GM21423 (cell line): ENCODE measurements at regions not wholly inside any gene's neighbourhood (a gene's known extent, or its start where the extent isn't known, plus 50 kb on each side); places are given as distances from the start of the nearest gene placed in this dataset.
"Not testable (repeated sequence)": the region's sequence is repeated elsewhere in the genome, so short reads cannot be mapped to it uniquely, and the experiment has no call there.

ENCODE experiments used
- ATAC-seq: cut with Tn5 transposase; IDR thresholded peaks from one replicate; pipeline ENCODE4 v1.9.1; 2021; ENCODE audit warnings: mild to moderate bottlenecking, moderate library complexity; ENCODE audit not compliant: unreplicated experiment

DNA sequence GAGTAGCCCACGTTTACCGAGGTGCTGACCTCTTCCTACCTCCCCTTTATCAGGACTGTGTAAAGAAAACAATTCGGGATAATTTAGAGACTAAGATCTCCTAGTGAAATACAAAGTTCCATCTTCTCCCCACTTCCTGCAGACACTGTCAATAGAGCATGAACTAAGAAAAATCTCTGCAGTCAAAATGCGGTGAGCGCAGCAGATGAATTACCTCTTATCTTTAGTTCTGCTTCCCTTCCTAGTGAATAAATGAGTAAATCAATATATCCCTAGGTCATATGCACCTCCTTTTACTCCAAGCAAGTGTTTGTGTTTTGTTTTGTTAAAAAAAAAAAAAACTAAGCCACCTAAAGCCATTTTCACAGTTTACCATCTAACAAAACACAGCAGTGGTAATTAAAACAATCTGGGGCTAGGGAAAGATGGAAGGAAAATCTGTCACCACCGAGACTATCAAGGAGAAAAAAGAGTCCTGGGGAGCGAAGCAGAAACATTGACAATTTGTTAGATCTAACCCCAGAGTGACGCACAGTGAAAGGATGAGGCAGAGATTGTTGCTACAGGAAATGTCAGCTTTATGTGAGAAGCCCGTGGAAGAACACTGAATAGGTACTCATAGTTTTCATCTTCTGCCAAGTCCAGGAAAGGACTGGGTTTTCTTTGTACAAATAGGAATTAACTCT, 159.4 kb upstream of the SPTLC3 start:
- ATAC-seq, result no peak

DNA sequence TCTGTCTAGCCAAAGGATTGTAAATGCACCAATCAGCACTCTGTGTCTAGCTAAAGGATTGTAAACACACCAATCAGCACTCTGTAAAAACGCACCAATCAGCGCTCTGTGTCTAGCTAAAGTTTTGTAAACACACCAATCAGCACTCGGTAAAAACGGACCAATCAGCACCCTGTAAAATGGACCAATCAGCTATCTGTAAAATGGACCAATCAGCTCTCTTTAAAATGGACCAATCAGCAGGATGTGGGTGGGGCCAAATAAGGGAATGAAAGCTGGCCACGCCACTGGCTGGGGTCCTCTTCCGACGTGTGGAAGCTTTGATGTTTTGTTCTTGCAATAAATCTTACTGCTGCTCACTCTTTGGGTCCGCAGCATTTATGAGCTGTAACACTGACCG, 151.1 kb upstream of the SPTLC3 start:
- ATAC-seq, result not testable (repeated sequence)

DNA sequence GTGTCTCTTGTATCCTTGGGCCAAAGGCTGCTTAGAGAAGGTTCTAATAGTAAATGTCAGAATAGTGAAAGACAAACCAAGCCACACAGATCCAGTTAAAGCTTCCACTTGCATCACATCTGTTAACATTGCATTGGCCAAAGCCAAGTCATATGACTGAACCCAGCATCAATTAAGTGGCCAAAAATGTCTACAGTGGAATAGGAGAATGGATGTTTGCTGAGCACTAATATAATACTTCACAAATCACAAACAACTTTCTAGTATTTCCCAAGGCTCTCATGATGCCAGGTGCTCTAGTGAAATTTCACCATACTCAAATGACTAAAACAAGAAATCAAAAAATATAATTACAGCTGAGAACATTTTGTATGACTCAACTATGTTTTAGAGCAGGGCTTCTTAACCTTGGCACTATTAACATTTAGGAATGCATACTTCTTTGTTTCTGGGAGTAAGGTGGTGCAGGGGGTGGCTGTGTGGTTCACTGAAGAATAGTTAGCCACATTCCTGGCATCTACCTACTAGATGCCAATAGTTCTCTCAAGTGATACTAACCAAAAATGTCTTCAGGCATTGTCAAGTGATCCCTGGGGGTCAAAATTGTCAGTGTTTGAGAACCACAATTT, 148.0 kb upstream of the SPTLC3 start:
- ATAC-seq, result no peak

DNA sequence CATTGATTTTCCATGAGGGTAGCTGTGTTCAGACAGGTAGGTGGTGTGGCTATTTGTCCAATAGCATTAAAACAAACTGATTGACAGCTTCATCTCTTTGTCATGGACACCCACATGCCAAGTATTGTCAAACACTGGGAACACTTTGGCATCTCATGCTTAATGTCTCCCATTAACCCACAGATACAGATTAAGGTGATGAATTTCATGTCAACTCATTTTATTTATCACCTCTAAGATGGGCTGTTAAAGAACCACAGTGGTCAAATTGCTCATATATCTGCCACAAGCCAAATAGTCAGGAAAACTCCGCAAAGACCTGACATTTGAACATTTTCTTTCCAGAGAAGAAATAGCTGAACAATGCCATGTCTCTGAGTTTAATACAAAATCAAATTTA, 139.1 kb upstream of the SPTLC3 start:
- no peak for ATAC-seq

DNA sequence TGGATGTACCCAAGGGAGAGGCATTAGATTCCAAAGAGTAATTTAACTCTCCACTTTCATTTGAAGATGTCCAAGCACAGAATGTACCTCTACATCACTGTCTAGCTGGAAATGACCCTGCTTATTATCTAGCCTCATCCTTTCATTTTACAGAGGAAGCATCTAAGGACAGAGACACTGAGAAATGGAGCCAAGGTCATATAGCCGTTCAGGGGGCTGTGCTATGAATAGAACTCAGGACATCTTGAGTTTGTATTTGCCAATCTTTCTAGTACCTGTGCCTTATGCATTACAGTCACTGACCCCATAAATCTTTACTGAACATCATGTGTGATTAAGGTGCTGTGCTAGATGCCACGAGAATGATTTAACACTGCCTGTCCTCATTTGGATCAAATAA, 138.2 kb upstream of the SPTLC3 start:
- ATAC-seq, result no peak

DNA sequence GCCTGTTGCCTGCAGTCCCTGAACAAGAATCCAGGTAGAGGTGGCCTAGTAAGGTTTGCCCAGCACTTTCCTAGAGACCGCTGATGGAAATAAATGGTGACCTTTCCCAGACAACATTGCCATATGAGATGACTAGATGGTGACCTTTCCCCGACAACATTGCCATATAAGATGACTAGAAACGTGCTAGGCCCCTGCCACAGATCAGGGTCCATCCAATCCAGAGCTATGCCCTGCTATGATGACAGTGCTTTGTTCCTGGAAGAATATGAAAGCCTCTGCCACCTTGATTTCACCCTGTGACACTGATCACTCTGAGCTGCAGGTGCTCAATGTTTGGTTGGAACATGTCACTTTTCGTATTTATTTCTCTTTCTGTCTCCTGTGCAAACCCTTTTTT, 133.8 kb upstream of the SPTLC3 start:
- no peak for ATAC-seq

DNA sequence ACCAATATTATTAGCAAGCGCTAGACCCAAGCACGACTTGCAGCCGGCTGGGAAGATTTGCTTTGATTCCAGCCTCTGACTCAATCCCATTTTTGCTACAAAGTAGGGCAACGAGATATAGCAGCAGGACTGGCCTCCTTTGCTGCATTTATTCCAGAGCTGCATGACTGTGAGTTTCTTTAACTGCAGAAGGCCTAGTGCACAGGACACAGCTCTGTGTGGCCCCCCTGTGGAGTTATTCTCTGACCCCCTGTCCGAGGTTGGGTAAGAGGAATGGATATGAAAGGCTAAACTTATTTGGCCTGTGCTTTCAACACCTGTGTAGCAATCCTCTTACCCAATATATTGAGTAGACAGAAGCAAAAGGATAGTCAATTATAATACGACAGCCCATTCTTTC, 133.3 kb upstream of the SPTLC3 start:
- no peak for ATAC-seq

DNA sequence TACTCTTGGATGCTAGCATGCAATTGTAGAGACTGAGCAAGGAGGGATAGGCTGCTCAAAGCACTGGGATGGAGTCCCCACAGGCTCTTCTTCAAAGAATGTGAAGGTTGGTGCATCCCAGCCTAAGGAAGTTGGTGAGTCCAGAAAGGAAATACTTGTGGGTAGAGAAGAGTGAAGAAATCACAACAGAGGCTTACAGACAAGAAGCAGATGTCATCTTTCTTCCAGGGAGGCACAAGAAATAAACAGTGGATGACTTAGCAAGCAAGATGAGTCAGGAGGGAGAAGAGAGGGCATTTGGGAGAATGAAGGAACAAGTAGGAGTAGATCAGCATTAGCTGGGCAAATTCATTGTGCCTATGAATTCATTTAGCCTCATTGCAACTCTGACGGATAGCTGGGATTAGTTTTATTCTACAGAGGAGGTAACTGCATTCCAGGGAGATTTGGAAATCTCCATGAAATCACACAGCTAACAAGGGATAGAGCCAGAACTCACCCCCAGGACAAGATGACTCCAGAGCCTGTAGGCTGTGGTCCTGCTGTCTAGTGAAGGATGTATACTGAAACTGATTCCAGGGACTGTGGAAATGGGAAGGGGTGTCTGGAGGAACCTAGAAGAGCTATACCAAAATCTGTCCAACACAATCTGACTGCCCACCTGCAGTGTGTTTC, 125.8 kb upstream of the SPTLC3 start:
- ATAC-seq, result no peak

DNA sequence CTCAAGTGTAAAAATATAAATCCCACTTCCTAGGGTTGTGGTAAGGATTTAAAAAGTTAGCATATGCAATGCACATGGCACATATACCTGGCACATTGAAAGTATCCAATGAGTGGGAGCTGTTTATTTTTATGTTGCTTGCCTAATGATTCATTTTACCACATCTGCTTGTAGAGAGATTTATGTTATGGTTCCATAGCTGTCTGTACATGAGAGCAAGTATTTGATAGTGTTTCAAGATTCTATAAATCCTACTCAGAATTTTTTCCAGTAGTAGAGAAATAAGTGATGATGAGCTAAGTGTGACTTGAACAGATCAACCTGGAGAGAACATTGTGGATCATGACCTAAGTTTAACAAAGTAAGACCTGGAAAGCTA, 125.3 kb upstream of the SPTLC3 start:
- ATAC-seq, result no peak

DNA sequence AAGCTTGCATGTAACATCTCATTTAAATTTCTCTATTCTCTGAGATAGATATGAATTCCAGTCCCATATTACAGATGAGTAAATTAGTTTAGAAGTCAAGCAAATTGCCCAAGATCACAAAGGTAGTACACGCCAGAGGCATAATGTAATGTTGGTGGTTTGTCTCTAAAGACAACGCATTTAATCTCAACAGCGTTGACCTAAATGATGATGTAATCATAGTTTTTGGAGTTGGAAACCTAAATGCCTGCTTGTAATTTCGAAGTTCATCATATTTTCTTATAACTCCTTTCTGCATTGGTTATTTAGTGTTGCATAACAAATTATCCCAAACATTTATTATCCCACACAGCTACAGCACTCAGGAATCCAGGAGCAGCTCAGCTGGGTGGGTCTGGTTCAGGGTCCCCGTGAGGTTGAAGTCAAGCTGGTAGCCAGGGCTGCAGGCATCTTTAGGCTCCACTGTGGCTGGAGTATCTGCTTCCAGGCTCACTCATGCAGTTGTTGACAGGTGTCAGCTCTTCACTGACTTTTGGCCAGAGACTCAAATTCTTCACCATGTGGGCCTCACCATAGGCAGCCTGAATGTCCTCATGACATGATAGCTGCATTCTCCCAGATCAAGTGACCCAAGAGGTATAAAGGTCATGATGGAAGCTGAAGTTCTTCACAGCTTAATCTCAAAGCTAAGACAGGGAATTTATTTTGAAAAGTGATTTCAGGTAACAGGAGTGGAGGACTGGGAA, 122.0 kb upstream of the SPTLC3 start:
- ATAC-seq, result no peak

DNA sequence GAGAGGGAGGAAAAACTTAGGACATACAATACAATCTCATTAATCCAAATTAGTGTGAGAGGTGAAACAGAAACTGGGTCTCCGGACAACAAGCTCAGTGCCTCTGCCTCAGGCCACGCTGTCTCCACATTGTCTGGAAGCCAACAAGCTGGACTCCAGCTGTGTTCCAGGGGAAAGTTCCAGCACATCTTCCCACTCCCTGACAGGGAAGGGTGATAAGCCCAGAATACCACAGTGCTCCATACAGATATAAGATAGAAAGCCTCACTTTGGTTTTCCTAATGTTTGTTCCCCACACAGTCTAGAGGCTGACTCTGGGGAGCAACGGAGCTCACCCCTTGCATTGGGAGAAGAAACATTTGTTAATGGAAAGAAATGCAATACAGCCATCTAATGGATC, 117.1 kb upstream of the SPTLC3 start:
- ATAC-seq, result no peak

DNA sequence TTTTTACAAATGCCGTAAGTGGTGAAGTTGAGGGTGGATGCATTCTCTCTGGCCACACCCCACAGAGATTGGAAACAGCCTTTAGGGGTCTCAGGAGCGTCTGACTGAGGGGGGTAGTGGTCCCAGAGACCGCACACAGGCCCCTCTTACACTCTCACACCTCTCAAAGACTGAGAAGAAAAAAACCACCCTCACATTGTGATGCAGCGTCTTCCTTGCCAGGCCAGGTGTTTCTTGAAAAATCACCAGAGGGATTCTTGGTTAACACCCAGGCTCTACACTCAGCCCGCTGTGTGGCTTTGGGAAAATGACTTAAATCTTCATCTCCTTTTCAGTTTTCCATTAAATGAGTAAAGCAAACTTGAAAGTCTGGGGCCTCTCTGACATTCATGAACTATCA, 115.8 kb upstream of the SPTLC3 start:
- ATAC-seq, result no peak

DNA sequence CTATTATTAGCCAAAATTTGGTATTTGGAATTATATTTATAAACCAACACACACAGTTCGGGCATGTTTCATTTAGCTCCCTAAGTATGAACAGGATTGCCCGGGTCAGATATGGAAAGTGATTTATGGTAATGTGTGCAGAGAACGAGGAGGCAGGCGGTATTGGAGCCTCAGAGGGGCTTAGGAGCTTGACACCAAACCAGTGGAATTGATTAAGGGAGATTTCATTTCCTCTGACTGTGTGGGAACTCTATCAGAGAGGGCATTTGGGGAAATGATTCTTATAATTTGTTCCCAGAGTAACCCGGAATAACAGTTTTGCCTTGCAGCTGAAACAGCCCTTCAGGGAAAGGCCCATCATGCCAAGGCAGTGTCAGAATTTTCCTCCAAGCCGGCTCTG, 115.1 kb upstream of the SPTLC3 start:
- ATAC-seq, result no peak

DNA sequence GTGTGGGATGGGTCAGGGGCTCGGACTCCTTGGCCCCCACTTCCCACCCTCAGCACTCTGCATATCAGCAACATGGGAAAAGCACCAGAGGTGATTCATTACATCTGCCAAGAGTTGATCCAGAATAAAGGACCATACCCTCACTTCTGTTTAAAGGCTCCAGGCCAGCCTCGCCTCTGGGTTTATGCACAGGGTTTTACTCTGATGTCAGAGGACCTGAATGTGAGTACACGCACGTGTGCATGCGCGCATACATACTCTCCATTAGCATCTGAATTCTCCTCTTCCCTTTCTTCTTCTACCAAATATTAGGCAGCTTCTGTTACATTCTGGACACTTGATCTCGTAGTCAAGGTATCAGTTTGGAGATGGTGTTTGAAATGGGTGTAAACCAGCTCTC, 114.7 kb upstream of the SPTLC3 start:
- no peak for ATAC-seq

DNA sequence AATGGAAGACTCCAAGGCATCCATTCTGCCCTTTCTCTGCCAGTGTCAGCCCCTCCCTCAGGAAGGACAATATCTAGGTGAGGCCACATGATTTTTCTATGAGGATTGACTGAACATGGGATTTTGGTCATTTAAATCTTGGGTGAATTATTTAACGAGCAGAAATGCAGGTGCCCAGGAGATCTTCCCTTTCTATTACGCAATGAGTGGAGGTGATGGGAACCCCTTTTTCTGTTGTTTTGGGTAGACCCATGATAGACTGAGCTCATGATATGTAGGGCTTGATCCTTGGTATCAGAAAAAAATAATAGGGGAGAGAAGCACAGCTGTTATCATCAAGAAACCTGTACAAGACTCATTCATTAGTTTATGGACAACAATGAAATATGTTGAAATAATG, 112.6 kb upstream of the SPTLC3 start:
- ATAC-seq, result no peak

DNA sequence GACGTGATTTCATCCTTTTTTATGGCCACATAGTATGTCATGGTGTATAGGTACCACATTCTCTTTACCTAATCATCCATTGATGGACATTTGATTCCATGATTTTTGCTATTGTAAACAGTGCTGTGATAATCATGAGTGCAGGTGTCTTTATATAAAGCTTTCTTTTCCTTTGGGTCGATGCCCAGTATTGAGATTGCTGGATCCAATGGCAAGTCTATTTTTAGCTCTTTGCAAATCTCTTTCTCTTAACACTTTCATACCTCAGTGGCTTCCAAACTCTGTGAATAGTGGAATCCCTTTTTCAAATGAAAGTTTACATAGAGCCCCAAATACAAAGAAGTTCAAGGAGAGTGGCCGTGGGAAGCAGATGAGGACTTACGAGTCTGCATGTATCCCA, 105.8 kb upstream of the SPTLC3 start:
- ATAC-seq, result no peak

DNA sequence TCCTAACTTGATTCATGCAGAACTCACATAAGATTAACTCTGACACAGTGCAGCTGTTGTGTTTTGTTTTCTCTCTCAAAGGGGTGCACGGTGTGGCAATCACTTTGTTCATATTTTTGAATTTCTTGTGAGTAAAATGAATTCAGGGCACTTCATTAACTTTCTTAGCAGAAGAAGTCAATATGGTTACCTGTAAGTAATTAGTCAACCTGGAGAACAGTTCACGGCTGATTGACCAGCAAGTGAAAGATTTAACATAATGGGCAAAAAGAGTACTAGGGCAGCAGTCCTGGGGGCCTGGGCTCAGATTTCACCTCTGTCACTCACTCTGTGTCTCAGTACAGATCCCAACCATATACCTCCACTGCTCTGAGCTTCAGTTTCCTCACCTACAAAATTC, 102.4 kb upstream of the SPTLC3 start:
- no peak for ATAC-seq

DNA sequence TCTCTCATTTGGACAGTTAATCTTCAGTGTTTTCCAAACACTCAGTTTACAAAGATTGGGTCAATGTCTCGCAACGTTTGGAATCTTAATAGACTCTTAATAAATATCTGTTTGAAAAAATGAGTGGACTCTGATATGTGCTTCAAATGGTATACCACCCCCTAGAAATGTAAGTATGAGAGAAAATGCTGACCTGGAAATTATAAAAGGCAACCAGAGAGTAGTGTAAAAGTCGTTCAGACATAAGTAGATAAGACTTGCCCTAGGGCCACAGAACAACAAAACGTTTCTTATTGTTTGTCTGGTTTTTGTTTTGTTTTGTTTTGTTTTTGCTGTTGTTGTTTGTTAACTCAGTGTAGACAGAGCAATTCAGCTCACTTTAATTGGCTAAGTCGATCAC, 97.4 kb upstream of the SPTLC3 start:
- ATAC-seq, result no peak

DNA sequence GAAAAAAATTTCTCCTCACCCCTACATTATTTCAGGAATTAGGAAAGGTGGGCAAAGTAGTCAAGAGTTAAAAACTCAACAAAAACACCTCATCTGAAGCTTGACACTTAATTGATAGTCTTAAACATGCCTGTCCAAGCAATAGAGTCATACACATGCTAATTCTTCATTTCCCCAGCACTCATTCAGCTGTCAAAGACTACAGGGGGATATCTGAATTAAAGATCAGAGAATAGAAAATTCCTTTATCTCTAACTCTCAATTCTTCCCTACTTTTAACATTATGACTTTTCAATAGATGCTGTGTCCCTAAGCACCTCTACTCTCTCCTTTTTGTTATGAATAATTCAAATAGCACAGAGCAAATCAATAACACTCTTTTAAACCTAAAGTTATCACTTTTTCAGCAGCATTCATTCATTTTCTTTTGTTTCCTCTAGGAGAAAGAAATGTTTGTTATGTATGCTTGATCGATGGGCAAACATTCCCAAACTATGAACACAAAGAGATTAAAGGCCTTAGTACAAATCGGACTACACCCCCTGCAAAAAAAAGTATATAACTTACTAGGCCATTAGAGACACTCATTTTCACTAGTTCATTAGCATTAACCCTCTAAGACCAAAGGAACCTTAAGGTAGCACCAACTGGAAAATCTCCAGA, 94.9 kb upstream of the SPTLC3 start:
- ATAC-seq, result no peak

DNA sequence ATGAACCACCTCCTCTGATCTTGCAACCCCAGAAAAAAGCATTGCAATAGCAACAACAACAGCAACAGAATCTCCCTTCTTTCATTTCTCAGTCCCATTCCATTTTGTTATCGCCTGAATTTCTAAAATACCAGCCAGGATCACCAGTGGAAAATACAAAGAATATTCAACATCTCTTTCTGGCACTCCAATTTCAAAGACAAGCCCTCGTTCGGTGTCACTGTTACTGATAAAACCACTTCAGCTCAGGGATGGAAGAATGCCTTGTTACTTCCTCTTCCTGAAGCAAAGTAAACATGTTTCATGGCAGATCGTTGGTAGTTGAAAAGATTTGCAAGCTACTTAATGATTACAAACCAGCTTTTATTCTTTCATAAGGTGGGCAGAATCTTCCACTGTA, 94.0 kb upstream of the SPTLC3 start:
- no peak for ATAC-seq

DNA sequence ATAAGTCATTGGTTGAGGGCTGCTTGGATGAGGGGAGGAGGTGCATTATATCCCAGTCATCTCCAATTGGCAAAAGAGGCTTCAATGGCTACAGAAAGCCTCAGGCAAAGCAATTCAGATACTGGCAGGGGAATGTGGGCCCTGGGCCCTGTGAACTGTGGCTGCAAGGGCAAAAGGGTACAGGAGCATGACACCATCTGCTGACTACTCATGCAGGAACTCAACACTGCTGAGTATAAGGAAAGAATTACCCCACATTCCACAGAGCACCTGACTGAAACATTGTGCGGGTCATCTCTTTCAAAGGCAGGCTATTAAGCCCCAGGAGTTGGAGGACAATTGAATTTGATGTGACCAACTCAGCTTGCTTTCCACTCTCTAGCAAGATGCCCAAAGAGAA, 92.1 kb upstream of the SPTLC3 start:
- no peak for ATAC-seq
